ENCODE measurements at regions not wholly inside any gene's neighbourhood (a gene's known extent, or its start where the extent isn't known, plus 50 kb on each side); places are given as distances from the start of the nearest gene placed in this dataset.
A peak's percentile ranks its signal among the peaks of the same experiment; 100 is the strongest.
"Not testable (repeated sequence)": the region's sequence is repeated elsewhere in the genome, so short reads cannot be mapped to it uniquely, and the experiment has no call there.

GRCh38 chr6:16821834-16822264 lies 60.6 kb upstream of the ATXN1 start:
- Histone ChIP-seq H3K9ac (ENCODE audit: low read depth, low read length) (no peak overlapping the region), H3K27me3 (ENCODE audit: insufficient read depth, low read length, poor library complexity) (peaks cover 3% of the 10 kb centered on the region), H3K36me3 (ENCODE audit: insufficient read depth, low read length) (no peaks in the 10 kb centered on the region), H4K20me1 (ENCODE audit: insufficient read depth, low read length) (no peaks in the 10 kb centered on the region), H3K79me2 (ENCODE audit: insufficient read depth, low read length) (no peaks in the 10 kb centered on the region), H3K4me2 (ENCODE audit: insufficient read depth, low read length) (no peak overlapping the region), H3K27ac (ENCODE audit: low read length) (no peak overlapping the region), H3K9me3 (ENCODE audit: insufficient read depth, low read length, severe bottlenecking) (no peaks in the 10 kb centered on the region), H2AFZ (ENCODE audit: low read depth, low read length) (no peak overlapping the region), H3K4me1 (ENCODE audit: insufficient read depth, low read length) (no peaks in the 10 kb centered on the region), H3K4me3 (ENCODE audit: low read depth in 1 of 2, low read length in 2 of 2) (no peak overlapping the region)
- DNase-seq (no peak), ATAC-seq (ENCODE audit: insufficient read depth, low read depth) (no peak)
- no peak for TF ChIP-seq EZH2 (IDR thresholded peaks at IDR 0.05; ENCODE audit: borderline replicate concordance, low read depth, low read length, severe bottlenecking)
- no peak for TF ChIP-seq CTCF (IDR thresholded peaks at IDR 0.05; ENCODE audit: borderline replicate concordance, extremely low read depth, low read length, poor library complexity, severe bottlenecking)

- ATAC-seq (ENCODE audit: insufficient read depth, low read depth); H3K4me1 ChIP-seq (ENCODE audit: insufficient read depth, low read length); H3K4me2 ChIP-seq (ENCODE audit: insufficient read depth, low read length); H3K36me3 ChIP-seq (ENCODE audit: insufficient read depth, low read length); H3K4me3 ChIP-seq (ENCODE audit: low read depth in 1 of 2, low read length in 2 of 2); H3K27me3 ChIP-seq (ENCODE audit: insufficient read depth, low read length, poor library complexity); DNase-seq; H2AFZ ChIP-seq (ENCODE audit: low read depth, low read length); H3K9me3 ChIP-seq (ENCODE audit: insufficient read depth, low read length, severe bottlenecking); H3K27ac ChIP-seq (ENCODE audit: low read length); H4K20me1 ChIP-seq (ENCODE audit: insufficient read depth, low read length); H3K79me2 ChIP-seq (ENCODE audit: insufficient read depth, low read length); H3K9ac ChIP-seq (ENCODE audit: low read depth, low read length): not testable (repeated sequence)
These were observed 59.0 kb upstream of the ATXN1 start for GRCh38 chr6:16820262-16820661.

- H3K27me3 ChIP-seq (ENCODE audit: insufficient read depth, low read length, poor library complexity) = peaks cover 3% of the 10 kb centered on the region
- H3K4me2 ChIP-seq (ENCODE audit: insufficient read depth, low read length) = no peak overlapping the region
- H3K79me2 ChIP-seq (ENCODE audit: insufficient read depth, low read length) = no peaks in the 10 kb centered on the region
- no peak overlapping the region for H3K9ac ChIP-seq (ENCODE audit: low read depth, low read length)
- no peak for ATAC-seq (ENCODE audit: insufficient read depth, low read depth)
- no peaks in the 10 kb centered on the region for H3K9me3 ChIP-seq (ENCODE audit: insufficient read depth, low read length, severe bottlenecking)
- no peak overlapping the region for H2AFZ ChIP-seq (ENCODE audit: low read depth, low read length)
- no peaks in the 10 kb centered on the region for H3K36me3 ChIP-seq (ENCODE audit: insufficient read depth, low read length)
- no peak overlapping the region for H3K4me3 ChIP-seq (ENCODE audit: low read depth in 1 of 2, low read length in 2 of 2)
- no peaks in the 10 kb centered on the region for H3K4me1 ChIP-seq (ENCODE audit: insufficient read depth, low read length)
- no peak overlapping the region for H3K27ac ChIP-seq (ENCODE audit: low read length)
- TF ChIP-seq CTCF (IDR thresholded peaks at IDR 0.05; ENCODE audit: borderline replicate concordance, extremely low read depth, low read length, poor library complexity, severe bottlenecking) (peak; percentile 26), EZH2 (IDR thresholded peaks at IDR 0.05; ENCODE audit: borderline replicate concordance, low read depth, low read length, severe bottlenecking) (no peak)
- no peaks in the 10 kb centered on the region for H4K20me1 ChIP-seq (ENCODE audit: insufficient read depth, low read length)
- DNase-seq = no peak
These were observed 58.5 kb upstream of the ATXN1 start for GRCh38 chr6:16819752-16820151.

GRCh38 chr6:16818992-16819626 lies 57.8 kb upstream of the ATXN1 start:
- no peaks in the 10 kb centered on the region for H3K79me2 ChIP-seq (ENCODE audit: insufficient read depth, low read length)
- H3K27ac ChIP-seq (ENCODE audit: low read length) = no peak overlapping the region
- ATAC-seq (ENCODE audit: insufficient read depth, low read depth) (no peak), DNase-seq (no peak)
- no peak overlapping the region for H3K9ac ChIP-seq (ENCODE audit: low read depth, low read length)
- H2AFZ ChIP-seq (ENCODE audit: low read depth, low read length) = no peak overlapping the region
- H3K4me3 ChIP-seq (ENCODE audit: low read depth in 1 of 2, low read length in 2 of 2) = no peak overlapping the region
- H3K4me2 ChIP-seq (ENCODE audit: insufficient read depth, low read length) = no peak overlapping the region
- H3K36me3 ChIP-seq (ENCODE audit: insufficient read depth, low read length) = no peaks in the 10 kb centered on the region
- no peaks in the 10 kb centered on the region for H3K4me1 ChIP-seq (ENCODE audit: insufficient read depth, low read length)
- H3K27me3 ChIP-seq (ENCODE audit: insufficient read depth, low read length, poor library complexity) = peaks cover 3% of the 10 kb centered on the region
- H4K20me1 ChIP-seq (ENCODE audit: insufficient read depth, low read length) = no peaks in the 10 kb centered on the region
- H3K9me3 ChIP-seq (ENCODE audit: insufficient read depth, low read length, severe bottlenecking) = no peaks in the 10 kb centered on the region
- no peak for TF ChIP-seq CTCF (IDR thresholded peaks at IDR 0.05; ENCODE audit: borderline replicate concordance, extremely low read depth, low read length, poor library complexity, severe bottlenecking)
- no peak for TF ChIP-seq EZH2 (IDR thresholded peaks at IDR 0.05; ENCODE audit: borderline replicate concordance, low read depth, low read length, severe bottlenecking)
